ENCODE measurements at regions not wholly inside any gene's neighbourhood (a gene's known extent, or its start where the extent isn't known, plus 50 kb on each side); places are given as distances from the start of the nearest gene placed in this dataset.

DNA sequence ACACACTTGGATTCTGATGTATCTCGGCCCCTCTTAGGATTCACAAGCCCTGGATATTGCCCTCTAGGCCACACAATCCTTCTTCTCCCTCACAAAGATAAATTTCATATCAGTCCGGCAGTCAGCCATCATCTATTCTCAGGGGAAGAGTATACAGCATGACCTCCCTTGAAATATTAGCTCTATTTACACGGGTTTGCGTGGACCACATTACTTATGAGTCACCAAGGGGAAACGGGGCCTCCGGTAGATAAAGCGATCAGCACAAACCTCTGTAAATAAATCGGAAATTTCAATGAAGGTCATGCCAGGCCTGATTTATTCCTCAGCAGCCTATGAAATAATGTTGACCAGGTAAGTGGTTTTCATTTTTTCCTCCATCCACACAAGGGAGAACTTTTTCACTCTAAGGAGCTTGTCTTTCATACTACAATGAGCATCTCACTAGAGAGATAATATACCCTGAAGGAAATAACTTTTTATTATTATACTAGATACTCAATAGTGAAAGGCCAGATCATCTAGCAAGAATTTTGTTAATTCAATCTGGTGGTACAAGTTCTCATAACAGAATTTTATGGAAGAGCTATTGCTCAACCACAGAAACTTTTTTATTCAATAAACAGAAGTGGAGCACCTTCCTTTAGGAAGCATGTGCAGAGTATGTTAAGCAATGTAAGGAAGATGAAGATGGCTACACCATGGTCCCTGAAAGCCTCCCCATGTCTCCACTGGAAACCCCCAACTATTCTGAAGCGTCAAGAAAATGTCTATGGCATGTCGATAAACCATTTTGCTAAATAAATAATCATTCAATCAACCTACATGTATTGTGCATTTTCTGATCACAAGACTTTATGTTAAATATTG lies 125.2 kb upstream of the PIK3C3 start:
- no peak for DNase-seq

DNA sequence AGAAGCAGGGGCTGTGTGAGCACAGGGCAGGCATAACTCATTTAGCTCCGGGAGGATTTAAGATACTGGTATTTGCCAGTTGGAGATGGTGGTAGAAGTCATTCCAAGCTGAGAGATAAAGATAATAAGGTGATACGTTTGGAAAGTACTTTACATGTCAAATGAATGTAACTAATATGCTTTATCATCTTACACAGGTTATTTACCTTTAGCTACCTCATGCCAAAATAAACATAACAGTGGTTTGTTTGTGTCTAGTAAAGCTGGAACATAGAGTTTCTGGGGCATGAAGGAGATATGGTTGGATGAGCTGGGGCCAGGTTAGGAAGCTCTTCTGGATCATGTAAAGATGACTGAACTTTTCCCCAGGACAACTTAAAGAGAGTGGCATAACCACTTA lies 126.9 kb upstream of the PIK3C3 start:
- DNase-seq: no peak

DNA sequence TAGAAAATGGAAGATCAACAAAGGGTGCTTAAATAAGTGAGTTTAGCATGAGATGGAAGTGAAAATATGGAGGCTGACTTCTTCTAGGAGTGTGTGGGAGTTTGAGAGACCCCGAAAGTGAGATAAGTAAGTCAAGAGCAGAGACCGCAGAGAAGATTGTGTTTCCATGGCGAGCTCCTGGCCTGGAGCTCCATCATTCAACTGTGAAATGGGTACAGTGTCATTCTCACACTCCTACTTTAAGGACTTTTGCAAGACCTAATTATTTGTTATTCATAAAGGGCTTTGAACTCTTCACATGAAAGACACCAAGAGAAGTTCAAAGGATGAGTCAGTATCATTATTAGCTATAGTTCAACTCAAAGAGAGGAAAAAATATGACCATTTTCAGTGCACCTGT lies 134.2 kb upstream of the PIK3C3 start:
- DNase-seq: no peak

DNA sequence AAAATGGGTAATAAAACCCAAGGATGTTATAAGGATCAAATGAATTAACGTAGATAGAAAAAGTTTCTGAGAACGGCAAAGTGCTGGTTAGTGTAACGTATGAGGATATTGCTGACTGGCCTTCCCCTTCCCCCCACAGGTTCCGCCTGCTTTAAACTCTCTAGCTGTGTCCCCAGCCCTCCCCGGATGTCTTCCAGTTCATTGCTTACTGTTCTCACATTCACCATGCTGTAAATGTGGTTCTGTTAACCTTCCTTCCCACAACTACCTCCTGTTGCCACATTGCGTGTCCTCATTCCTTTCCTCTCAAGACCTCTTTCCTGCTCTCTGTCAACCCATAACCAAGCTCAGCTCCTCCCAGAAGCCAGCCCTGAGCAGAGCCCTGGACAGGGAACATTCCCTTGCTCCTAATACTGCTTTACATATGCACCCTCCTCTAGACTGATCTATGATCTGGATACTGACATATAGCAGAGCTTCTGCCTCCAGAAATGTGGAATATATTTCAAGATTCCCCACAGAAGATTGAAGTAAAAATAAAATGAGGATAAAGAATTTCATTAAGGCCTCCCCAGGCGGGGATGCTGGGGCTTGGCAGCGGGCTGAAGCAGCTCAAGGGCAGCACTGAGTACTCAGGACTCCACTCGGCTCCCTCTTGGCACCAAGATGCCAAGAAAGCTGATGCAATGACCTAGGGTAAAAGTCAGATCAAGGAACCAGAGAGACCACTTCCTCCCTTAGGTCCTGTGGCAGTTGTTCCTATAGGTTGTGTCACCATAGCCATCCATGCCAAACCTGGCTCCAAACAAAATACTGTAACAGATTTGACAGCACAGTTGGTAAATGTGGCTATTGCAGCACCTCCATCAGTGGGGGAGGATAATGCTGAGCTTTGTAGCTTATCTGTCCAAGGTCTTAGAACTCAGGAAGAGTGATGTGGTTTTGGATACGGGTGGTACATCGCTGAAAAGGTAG lies 136.4 kb upstream of the PIK3C3 start:
- no peak for DNase-seq

DNA sequence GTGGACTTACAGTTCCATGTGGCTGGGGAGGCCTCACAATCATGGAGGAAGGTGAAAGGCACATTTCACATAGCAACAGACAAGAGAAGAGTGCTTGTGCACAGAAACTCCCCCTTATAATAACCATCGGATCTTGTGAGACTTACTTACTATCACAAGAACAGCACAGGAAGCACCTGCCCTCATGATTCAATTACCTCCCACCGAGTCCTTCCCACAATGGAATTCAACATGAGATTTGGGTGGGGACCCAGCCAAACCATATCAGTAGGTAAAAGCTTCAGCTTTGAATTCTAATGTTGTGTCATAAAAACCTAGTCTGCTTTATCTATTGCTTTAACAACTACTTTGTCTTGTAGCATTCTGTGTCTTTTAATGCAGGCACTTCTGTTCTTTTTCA lies 140.4 kb upstream of the PIK3C3 start:
- DNase-seq: no peak

DNA sequence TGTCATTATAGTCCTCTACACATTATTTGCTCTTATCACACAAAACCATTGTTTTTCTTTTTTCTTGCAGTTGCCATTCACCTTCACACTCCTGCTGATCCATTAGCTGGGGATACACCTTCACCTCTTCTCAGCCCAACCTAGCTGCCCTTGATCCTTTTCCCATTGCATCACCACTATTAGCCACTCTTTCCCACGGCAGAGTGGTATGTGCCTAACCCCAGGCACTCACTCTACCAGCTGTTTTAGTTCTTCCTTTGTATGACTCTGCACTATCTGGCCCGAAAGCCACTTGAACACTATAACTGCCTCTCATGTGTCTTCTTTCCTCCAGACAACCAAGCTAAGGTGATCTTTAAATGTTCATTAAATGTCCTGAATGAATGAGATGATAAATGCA lies 145.4 kb upstream of the PIK3C3 start:
- no peak for DNase-seq

DNA sequence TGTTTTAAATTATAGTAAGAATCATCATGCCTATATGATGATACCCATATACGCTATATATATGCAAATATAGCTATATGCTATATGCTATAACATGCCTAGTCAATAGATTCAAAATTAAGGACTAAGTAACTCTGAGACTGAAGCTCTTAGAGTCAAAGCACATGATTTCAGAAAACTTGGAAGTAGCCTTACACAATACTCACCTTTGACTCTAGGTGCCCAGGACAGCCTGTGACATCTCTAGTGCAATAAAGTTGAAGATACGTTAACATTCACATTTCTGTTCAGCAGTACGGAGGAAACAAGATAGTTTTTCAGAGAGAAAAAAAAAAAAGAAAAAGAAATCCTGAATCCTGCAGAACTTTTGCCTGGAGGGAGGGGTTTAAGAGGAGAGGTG lies 149.7 kb upstream of the PIK3C3 start:
- DNase-seq: no peak

DNA sequence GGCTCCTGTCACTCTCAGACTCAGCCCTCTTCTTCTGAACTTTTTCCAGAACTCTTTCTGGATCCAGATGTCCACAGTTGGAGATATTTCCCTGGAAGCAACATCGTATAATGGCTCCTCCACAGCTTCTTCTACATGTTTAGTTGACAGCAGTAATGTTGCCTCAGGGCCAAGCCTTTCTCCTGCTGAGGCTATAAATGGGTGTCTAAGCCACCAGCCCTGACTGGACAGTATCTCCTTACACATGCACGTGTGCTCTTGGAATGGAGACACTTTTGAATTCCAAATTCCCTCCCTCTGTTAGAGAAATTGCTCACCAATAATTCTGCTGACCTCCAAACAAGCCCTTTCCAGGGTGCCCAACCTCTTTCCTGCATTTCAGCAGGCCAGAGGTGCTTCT lies 156.2 kb upstream of the PIK3C3 start:
- DNase-seq: no peak

DNA sequence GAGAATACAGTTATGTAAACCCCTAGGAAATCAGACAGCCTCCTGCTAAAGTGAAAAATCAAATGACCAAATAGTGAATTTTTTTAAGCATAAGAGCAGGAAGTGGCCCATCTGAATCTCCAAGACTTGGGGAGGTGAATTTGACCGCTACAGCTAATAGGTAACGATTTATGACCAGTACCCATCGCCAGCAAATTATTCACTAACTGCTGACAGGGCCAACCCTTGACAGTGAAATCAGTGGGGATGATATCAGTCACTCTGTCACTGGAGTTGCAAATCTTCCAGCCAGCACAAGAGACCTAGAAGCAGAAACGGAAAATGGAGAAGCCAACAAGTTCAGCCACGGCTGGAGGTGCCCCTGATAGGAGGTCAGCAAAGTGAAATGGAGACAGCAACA lies 164.3 kb upstream of the PIK3C3 start:
- DNase-seq: no peak

DNA sequence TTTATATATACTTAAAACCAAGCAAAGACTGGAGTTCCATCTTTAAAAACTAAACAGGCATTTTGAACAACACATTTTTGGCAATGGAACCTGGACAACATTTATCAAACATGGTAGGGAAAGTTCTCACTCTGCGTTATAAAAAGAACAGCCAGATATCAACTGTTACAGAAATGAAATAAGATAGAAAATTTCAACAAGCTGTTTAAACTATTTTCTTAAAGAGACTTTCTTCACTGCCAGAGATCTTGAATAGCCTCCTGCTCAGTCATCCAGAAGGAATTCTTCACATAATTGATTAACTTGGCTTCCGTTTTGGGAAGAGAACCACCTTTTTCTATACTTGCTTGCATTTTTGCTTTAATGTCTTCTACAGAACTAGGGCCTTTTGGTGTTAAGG lies 166.0 kb upstream of the PIK3C3 start:
- DNase-seq: no peak

DNA sequence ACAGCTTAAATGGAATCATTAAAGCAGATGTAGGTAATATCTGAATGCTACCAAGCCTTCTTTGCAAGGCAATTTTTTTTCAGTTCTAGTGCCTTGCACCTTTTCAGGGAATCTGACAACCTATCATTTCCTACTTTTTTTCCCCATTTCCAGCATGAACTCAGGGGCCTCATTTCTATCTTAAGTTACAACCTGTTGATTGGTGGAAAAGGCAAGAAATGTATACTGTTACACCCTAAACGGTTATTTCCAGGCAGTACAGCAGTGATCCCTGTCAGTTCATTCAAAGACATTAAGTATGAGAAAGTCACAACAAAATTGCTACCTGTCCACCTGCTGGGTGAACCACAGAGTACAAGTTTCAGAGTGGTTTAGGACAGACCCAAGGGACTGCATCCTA lies 171.2 kb upstream of the PIK3C3 start:
- no peak for DNase-seq

DNA sequence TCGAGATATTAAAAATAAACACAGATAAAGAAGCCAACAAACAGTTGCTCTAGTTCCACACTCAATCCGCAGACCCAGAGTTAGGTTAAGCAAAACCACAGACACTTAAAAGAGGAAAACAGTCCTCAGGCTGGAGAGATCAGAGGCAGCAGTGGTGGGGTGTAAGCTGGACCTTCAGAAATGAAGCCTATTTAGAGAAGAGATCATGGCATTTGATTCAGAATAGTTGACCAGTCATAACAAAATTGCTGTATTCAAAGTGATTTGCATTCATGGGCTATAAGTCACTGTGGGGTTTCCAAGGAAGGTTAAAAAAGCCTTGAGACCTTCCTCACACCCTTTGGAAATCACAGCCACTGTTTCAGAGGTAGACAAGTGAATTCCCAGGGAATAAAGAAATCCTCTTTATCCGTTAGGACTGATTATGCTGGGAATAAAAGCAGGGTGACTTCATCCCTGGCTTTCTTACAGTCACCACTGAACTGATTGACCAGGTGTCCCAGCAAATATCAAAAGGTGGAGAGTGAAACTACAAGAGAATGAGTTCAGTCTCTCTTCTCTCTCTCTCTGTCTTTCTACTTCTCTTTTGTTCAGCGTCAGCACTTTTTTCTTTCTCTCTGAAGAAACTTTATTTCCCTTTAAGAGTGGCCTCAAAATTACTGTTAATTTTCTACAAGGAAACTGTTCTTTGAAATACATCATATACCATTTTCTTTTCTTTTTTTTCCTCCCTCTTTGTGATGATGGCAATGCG lies 171.8 kb upstream of the PIK3C3 start:
- no peak for DNase-seq

DNA sequence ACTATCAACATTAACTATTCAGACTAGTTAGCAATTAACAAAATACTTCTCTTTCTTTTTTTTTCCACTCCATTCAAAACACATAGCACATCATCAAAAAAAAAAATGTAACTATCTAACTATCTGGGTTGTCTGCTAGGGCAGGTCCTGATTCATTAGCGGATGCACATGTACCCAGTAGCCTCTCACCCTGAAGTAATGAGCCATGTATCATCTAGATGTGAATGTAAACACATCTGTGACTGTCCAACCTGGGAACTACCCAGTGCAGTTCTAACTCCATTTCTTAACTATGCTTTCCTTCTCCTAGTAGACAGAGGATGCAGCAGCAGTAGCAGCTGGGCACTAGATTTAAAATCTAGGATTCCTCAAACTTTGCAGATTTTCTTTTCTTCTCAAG lies 183.1 kb upstream of the PIK3C3 start:
- DNase-seq: no peak

DNA sequence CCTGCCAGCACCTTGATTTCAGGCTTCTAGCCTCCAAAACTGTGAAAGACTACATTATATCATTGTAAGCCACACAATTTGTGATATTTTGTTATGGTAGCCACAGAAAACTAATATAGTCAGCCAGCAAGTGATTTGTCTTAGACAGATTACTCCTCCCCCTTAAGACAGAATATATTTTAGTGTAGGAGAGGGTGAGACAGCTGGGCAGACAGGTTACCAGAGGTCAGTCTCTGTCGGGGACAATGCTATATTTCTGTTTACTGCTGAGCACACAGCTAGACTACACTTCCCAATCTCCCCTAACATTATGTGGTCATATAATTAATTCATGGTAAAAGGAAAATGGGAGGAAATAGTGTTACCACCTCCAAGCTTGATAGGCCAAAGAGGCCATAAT lies 185.8 kb upstream of the PIK3C3 start:
- no peak for DNase-seq

DNA sequence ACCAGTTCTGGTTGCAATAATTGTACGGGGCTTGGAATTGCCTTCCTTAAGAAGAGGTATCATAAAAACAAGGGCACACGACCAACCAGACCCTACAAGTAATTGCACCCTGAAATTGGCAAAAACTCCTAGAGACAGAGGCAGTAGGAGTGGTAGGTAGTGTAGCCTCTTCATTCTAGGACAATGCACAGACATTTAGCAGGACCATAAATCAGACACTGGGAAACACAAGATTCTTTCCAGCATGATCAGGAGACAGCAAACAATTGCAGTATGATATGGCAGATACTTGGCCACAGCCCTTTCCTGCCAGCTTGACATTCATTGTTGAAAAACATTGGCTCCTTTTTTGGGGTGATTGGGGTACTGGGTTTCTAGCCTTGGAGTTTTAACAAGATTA lies 186.6 kb upstream of the PIK3C3 start:
- no peak for DNase-seq

DNA sequence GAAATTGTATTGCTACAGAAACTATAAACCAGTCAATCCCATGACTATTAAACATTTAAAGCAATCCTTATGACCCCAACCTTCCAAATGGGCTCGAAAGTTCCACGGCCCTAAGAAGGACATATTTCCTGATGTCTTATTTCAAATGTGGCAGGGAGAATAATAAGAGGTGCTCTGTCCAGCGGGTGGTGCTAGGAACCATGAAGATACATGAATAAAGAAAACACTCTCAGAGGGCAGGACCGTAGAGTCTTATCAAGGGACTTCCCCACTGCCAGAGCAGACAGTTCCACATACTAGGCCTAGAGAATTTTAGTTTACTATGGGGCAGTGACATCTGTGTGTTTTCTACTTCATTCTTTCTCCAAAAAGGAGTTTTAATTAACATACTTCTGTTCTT lies 187.1 kb upstream of the PIK3C3 start:
- DNase-seq: no peak

DNA sequence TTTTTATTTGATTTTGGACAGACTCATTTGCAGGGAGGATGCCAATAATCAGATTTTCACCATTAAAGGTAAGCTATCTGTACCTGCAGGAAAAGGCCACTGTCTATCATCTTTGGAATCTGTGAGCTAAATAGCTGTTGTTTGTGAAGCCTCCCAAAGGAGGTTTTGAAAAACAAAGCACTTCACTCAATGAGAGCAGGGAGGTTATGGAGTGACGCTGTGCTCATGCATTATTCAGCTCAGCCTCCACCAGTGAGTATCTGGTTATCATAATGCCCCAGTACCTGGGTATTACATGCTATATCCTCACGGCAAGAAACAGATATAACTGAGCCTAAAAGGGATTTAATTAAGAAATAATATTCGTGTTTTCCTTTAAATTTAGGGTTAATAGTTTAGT lies 189.6 kb upstream of the PIK3C3 start:
- DNase-seq: no peak

DNA sequence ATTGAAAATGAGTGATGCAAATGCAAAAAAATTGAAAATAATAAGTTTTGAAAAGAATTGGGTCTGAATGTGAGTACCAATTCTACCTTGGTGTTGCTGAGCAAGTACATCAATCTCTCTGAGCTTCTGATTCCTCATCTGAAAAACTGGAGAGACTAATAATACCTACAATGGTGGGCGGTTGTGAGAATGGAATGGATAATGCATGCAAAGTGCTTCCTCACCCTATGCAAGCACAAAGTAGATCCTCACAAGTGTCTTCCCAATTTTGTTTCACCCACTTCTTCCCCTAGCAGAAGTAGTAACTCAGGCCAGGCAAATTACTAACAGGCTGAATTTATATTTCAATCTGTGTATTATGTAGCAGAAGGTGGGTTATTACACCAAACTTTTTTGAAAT lies 191.7 kb upstream of the PIK3C3 start:
- DNase-seq: no peak

DNA sequence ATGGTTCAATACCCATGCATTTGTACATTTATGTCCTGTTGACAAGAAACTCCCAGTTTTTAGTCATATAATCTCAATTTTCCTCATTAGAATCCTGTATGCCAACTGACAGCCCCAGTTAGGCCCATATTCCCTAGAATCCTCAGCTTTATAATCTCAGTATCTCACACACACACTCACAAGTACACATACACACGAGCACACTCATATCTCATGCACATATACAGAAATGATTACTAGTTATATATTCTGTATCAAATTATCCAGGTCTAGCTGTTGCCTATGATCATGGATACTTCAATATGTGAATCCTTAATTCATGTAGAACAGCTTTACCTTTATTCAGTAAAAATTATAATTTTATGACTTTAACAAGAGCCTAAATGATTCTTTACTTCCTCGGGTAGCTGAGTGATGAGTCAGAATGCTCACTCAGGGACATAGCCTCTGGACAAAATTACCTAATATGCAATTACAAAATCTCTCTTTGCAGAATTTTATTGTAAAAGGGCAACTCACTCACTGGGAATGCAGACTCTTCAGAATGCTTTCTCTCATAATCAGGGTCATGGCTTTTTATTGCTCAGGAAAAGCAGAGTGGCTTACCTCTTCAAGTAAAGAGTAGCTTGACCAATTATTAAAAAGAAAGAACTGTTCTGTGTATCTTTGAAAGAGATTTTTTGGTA lies 193.6 kb upstream of the PIK3C3 start:
- no peak for DNase-seq

DNA sequence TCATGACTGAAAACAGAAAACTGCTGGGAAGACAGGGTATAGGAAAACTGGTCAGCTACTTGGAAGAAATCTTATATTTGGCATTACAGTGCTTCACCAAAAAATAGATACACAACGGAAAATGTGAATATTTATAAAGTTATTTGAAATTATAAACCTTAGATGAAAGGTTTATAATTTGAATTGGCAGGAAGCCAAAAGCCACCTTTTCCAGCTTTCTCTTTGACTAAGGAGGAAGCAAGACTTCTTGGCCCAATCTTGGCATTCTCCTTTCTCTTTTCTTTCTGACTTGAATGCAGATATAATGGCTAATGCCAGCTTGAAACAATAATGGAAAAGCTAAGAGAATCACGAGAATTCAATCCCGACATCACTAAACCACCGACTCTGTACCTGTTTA lies 196.5 kb upstream of the PIK3C3 start:
- no peak for DNase-seq

DNA sequence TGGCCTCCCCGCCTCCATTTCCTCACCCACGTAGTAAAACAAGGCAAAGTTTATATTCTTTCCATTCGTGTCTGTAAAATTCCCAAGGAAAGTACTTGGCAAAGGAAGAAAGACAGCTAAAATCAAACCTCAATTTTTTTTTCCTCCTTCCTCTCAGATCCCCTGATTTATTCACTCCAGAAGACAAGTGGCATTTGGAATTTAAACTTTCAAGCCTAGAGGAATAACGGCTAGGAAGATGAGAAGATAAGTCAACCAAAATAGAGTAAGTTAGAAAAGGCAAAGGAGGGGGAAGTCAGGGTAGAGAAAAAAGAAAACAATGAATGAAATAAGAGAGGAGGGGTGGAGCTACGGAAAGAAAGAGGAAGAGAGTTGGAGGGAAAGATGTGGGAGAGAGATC lies 198.9 kb upstream of the PIK3C3 start:
- no peak for DNase-seq
